ENCODE measurements at regions not wholly inside any gene's neighbourhood (a gene's known extent, or its start where the extent isn't known, plus 50 kb on each side); places are given as distances from the start of the nearest gene placed in this dataset.

- TF ChIP-seq RAD21 (IDR thresholded peaks at IDR 0.05; ENCODE audit: low read depth) = no peak
- TF ChIP-seq, protein P1, sequence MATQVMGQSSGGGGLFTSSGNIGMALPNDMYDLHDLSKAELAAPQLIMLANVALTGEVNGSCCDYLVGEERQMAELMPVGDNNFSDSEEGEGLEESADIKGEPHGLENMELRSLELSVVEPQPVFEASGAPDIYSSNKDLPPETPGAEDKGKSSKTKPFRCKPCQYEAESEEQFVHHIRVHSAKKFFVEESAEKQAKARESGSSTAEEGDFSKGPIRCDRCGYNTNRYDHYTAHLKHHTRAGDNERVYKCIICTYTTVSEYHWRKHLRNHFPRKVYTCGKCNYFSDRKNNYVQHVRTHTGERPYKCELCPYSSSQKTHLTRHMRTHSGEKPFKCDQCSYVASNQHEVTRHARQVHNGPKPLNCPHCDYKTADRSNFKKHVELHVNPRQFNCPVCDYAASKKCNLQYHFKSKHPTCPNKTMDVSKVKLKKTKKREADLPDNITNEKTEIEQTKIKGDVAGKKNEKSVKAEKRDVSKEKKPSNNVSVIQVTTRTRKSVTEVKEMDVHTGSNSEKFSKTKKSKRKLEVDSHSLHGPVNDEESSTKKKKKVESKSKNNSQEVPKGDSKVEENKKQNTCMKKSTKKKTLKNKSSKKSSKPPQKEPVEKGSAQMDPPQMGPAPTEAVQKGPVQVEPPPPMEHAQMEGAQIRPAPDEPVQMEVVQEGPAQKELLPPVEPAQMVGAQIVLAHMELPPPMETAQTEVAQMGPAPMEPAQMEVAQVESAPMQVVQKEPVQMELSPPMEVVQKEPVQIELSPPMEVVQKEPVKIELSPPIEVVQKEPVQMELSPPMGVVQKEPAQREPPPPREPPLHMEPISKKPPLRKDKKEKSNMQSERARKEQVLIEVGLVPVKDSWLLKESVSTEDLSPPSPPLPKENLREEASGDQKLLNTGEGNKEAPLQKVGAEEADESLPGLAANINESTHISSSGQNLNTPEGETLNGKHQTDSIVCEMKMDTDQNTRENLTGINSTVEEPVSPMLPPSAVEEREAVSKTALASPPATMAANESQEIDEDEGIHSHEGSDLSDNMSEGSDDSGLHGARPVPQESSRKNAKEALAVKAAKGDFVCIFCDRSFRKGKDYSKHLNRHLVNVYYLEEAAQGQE (IDR thresholded peaks at IDR 0.05; ENCODE audit: low read depth) = no peak
- no peak for TF ChIP-seq TAF1 (IDR thresholded peaks at IDR 0.05; ENCODE audit: low read depth)
Measured at GRCh38 chr6:62914530-62914929, 296.7 kb upstream of the FKBP1C start.
